Liver (tissue), 7 donors: ENCODE measurements at regions not wholly inside any gene's neighbourhood (a gene's known extent, or its start where the extent isn't known, plus 50 kb on each side); places are given as distances from the start of the nearest gene placed in this dataset.

Experiments used
- DNase-seq: peaks from one replicate; pipeline ENCODE4 v3.0.0-alpha.2; 2017; ENCODE audit warnings: low spot score
- H3K27ac ChIP-seq, 2 donors: one replicate each; pipeline ENCODE4 v1.7.0; 2013; ENCODE audit warnings: inconsistent platforms in 2 of 2, low read length in 2 of 2, control low read depth in 1 of 2, low read depth in 1 of 2, mild to moderate bottlenecking in 1 of 2
- H3K27me3 ChIP-seq, 4 donors: one replicate each; pipeline versions ENCODE4 v1.6.1 to v1.7.0; 2013; ENCODE audit warnings: low read length in 3 of 4, inconsistent platforms in 1 of 4, mild to moderate bottlenecking in 1 of 4, moderate library complexity in 1 of 4; ENCODE audit not compliant: control insufficient read depth in 4 of 4, insufficient read depth in 4 of 4
- H3K36me3 ChIP-seq, 4 donors: one replicate each; pipeline versions ENCODE4 v1.6.1 to v1.7.0; 2013; ENCODE audit warnings: low read length in 3 of 4, mild to moderate bottlenecking in 3 of 4, low read depth in 1 of 4, moderate library complexity in 1 of 4; ENCODE audit not compliant: control insufficient read depth in 4 of 4, insufficient read depth in 3 of 4
- H3K4me1 ChIP-seq, 4 donors: one replicate each; pipeline versions ENCODE4 v1.6.1 to v1.7.0; 2013; ENCODE audit warnings: low read length in 3 of 4, mild to moderate bottlenecking in 3 of 4, moderate library complexity in 1 of 4; ENCODE audit not compliant: control insufficient read depth in 4 of 4, insufficient read depth in 4 of 4
- H3K4me3 ChIP-seq, 3 donors: one replicate each; pipeline versions ENCODE4 v1.6.1 to v1.7.0; 2013; ENCODE audit warnings: low read length in 3 of 3, control low read depth in 1 of 3, low read depth in 1 of 3, mild to moderate bottlenecking in 1 of 3
- H3K9ac ChIP-seq, 2 donors: one replicate each; pipeline ENCODE4 v1.7.0; 2013; ENCODE audit warnings: low read length in 2 of 2, mild to moderate bottlenecking in 2 of 2, moderate library complexity in 2 of 2, control low read depth in 1 of 2, low read depth in 1 of 2
- H3K9me3 ChIP-seq, 4 donors: one replicate each; pipeline versions ENCODE4 v1.6.1 to v1.7.0; 2013; ENCODE audit warnings: low read length in 3 of 4; ENCODE audit not compliant: control insufficient read depth in 4 of 4
- EGR1 ChIP-seq, 2 donors: IDR thresholded peaks; 2 replicates each; pipeline ENCODE4 v1.6.1; 2016 to 2018; ENCODE audit warnings: antibody characterized with exemption in 2 of 2, low read depth in 2 of 2
- FOXA2 ChIP-seq: IDR thresholded peaks from 2 replicates; pipeline ENCODE4 v1.6.1; 2016; ENCODE audit warnings: antibody characterized with exemption
- GABPA ChIP-seq, 2 donors: IDR thresholded peaks in 1 of 2; conservative IDR thresholded peaks in 1 of 2; 2 replicates each; pipeline ENCODE4 v1.6.1; 2016; ENCODE audit warnings: antibody characterized with exemption in 2 of 2, mild to moderate bottlenecking in 1 of 2, moderate library complexity in 1 of 2
- HNF4A ChIP-seq, 2 donors: conservative IDR thresholded peaks; 2 replicates each; pipeline ENCODE4 v1.6.1; 2016; ENCODE audit warnings: antibody characterized with exemption in 2 of 2, mild to moderate bottlenecking in 2 of 2
- JUND ChIP-seq, 2 donors: IDR thresholded peaks; 2 replicates each; pipeline ENCODE4 v1.6.1; 2016; ENCODE audit warnings: antibody characterized with exemption in 2 of 2
- NR2F2 ChIP-seq: IDR thresholded peaks from 2 replicates; pipeline ENCODE4 v1.6.1; 2016; ENCODE audit warnings: antibody characterized with exemption
- RAD21 ChIP-seq, 2 donors: IDR thresholded peaks; 2 replicates each; pipeline ENCODE4 v1.6.1; 2016; ENCODE audit warnings: antibody characterized with exemption in 2 of 2, mild to moderate bottlenecking in 2 of 2
- RXRA ChIP-seq, 2 donors: IDR thresholded peaks; 2 replicates each; pipeline ENCODE4 v1.6.1; 2017 to 2018; ENCODE audit warnings: antibody characterized with exemption in 2 of 2, mild to moderate bottlenecking in 1 of 2
- SP1 ChIP-seq: IDR thresholded peaks from 2 replicates; pipeline ENCODE4 v1.6.1; 2018; ENCODE audit warnings: antibody characterized with exemption, mild to moderate bottlenecking
- TAF1 ChIP-seq: conservative IDR thresholded peaks from 2 replicates; pipeline ENCODE4 v1.6.1; 2016; ENCODE audit warnings: antibody characterized with exemption, mild to moderate bottlenecking
- YY1 ChIP-seq: IDR thresholded peaks from 2 replicates; pipeline ENCODE4 v1.6.1; 2016; ENCODE audit warnings: antibody characterized with exemption, mild to moderate bottlenecking
- WGBS: extraction: QIAGEN DNeasy Blood & Tissue Kit; methylation state at CpG from one replicate; pipeline ENCODE4 v1.1.7; 2013; 5-methylcytosine and 5-hydroxymethylcytosine counted together
- TF ChIP-seq, protein P1 (sequence below): IDR thresholded peaks from 2 replicates; pipeline ENCODE4 v1.6.1; 2016; ENCODE audit warnings: antibody characterized with exemption
- TF ChIP-seq, protein P2 (sequence below): IDR thresholded peaks from 2 replicates; pipeline ENCODE4 v1.6.1; 2016; ENCODE audit warnings: antibody characterized with exemption, mild to moderate bottlenecking
- TF ChIP-seq, protein P3 (sequence below): IDR thresholded peaks from 2 replicates; pipeline ENCODE4 v1.6.1; 2016; ENCODE audit warnings: antibody characterized with exemption
- donor health status: healthy.
- donor health status: healthy.
- donor health status: healthy.
- donor health status: healthy.

DNA sequence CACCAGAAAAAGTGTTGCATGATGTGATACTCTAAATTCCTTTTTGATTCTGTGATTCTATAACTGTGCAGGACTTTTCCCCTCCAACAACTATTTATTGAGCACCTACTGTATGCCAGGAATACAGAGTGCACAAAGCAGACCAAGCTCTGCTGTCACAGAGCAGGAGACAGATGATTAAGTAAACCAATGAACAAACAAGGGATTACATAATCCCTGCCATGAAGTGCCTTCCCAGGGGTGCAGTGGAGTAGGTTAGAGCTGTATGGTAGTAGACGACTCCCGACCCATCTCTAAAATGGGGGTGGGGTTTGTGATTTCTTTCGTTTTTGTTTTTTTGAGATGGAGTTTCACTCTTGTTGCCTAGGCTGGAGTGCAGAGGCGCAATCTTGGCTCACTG, 213.9 kb downstream of the TBX5 start:
- H3K27me3 ChIP-seq, result peaks cover 0 to 3% (median under 1%) of the 10 kb centered on the region in 4 donors
- WGBS, result 67% methylated on average over 4 of the region's 4 CpGs

DNA sequence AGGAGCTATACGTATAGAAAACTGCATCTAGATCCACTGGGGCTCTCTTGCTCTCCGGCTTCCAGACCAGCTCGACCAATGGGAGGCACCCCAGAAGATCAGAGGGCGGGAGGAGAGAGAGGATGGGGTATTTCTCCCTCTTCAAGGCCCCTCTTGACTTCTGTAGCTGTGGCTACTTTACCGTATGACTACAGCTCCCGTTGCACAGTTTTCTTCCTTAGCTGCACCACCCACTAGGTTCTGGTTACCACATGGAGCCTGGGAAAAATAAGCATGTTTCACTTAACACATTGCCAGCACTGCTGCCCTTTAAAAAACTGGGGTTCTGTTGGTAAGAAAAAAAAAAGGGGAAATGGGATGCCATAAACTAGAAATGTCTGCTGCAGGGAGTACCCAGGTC, 214.4 kb downstream of the TBX5 start:
- no peak overlapping the region for H3K4me3 ChIP-seq
- H3K36me3 ChIP-seq, result no peaks in the 10 kb centered on the region
- H3K9ac ChIP-seq, result no peak overlapping the region
- H3K9me3 ChIP-seq, result peaks cover 0 to 4% (median 0%) of the 10 kb centered on the region in 4 donors
- peaks cover 0 to 3% (median under 1%) of the 10 kb centered on the region in 4 donors for H3K27me3 ChIP-seq
- no peak for DNase-seq
- H3K4me1 ChIP-seq, result no peaks in the 10 kb centered on the region
- no peak for TF ChIP-seq JUND (IDR thresholded peaks at IDR 0.05)
- TF ChIP-seq FOXA2, result no peak
- TF ChIP-seq, protein P1, sequence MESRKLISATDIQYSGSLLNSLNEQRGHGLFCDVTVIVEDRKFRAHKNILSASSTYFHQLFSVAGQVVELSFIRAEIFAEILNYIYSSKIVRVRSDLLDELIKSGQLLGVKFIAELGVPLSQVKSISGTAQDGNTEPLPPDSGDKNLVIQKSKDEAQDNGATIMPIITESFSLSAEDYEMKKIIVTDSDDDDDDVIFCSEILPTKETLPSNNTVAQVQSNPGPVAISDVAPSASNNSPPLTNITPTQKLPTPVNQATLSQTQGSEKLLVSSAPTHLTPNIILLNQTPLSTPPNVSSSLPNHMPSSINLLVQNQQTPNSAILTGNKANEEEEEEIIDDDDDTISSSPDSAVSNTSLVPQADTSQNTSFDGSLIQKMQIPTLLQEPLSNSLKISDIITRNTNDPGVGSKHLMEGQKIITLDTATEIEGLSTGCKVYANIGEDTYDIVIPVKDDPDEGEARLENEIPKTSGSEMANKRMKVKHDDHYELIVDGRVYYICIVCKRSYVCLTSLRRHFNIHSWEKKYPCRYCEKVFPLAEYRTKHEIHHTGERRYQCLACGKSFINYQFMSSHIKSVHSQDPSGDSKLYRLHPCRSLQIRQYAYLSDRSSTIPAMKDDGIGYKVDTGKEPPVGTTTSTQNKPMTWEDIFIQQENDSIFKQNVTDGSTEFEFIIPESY, result no peak
- no peak for TF ChIP-seq SP1
- no peak for TF ChIP-seq NR2F2
- TF ChIP-seq RAD21 (IDR thresholded peaks at IDR 0.05), result no peak
- no peak for TF ChIP-seq EGR1 (IDR thresholded peaks at IDR 0.05; ENCODE audit: low read depth in 2 of 2)
- TF ChIP-seq, protein P2, sequence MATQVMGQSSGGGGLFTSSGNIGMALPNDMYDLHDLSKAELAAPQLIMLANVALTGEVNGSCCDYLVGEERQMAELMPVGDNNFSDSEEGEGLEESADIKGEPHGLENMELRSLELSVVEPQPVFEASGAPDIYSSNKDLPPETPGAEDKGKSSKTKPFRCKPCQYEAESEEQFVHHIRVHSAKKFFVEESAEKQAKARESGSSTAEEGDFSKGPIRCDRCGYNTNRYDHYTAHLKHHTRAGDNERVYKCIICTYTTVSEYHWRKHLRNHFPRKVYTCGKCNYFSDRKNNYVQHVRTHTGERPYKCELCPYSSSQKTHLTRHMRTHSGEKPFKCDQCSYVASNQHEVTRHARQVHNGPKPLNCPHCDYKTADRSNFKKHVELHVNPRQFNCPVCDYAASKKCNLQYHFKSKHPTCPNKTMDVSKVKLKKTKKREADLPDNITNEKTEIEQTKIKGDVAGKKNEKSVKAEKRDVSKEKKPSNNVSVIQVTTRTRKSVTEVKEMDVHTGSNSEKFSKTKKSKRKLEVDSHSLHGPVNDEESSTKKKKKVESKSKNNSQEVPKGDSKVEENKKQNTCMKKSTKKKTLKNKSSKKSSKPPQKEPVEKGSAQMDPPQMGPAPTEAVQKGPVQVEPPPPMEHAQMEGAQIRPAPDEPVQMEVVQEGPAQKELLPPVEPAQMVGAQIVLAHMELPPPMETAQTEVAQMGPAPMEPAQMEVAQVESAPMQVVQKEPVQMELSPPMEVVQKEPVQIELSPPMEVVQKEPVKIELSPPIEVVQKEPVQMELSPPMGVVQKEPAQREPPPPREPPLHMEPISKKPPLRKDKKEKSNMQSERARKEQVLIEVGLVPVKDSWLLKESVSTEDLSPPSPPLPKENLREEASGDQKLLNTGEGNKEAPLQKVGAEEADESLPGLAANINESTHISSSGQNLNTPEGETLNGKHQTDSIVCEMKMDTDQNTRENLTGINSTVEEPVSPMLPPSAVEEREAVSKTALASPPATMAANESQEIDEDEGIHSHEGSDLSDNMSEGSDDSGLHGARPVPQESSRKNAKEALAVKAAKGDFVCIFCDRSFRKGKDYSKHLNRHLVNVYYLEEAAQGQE, result no peak
- TF ChIP-seq HNF4A (conservative IDR thresholded peaks at IDR 0.05), result no peak
- no peak for TF ChIP-seq TAF1
- no peak for TF ChIP-seq YY1
- TF ChIP-seq GABPA (IDR thresholded peaks at IDR 0.05 in 1 of 2, conservative IDR thresholded peaks at IDR 0.05 in 1 of 2), result no peak
- no peak for TF ChIP-seq RXRA (IDR thresholded peaks at IDR 0.05)
- 68% methylated on average over 6 of the region's 6 CpGs for WGBS
- no peak overlapping the region for H3K27ac ChIP-seq

More for the DNA sequence above, 213.9 kb downstream of the TBX5 start:
- Histone ChIP-seq H3K9me3 (peaks cover 0 to 4% (median 0%) of the 10 kb centered on the region in 4 donors), H3K36me3 (no peaks in the 10 kb centered on the region), H3K4me1 (no peaks in the 10 kb centered on the region), H3K4me3 (no peak overlapping the region), H3K27ac (no peak overlapping the region), H3K9ac (no peak overlapping the region)
- no peak for DNase-seq
- TF ChIP-seq RXRA (IDR thresholded peaks at IDR 0.05), result no peak
- TF ChIP-seq GABPA (IDR thresholded peaks at IDR 0.05 in 1 of 2, conservative IDR thresholded peaks at IDR 0.05 in 1 of 2), result no peak
- no peak for TF ChIP-seq JUND (IDR thresholded peaks at IDR 0.05)
- TF ChIP-seq SP1, result no peak
- TF ChIP-seq, protein P3, sequence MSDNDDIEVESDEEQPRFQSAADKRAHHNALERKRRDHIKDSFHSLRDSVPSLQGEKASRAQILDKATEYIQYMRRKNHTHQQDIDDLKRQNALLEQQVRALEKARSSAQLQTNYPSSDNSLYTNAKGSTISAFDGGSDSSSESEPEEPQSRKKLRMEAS, result no peak
- TF ChIP-seq, protein P1, result no peak
- TF ChIP-seq TAF1, result no peak
